ENCODE measurements at regions not wholly inside any gene's neighbourhood (a gene's known extent, or its start where the extent isn't known, plus 50 kb on each side); places are given as distances from the start of the nearest gene placed in this dataset.
A peak's percentile ranks its signal among the peaks of the same experiment; 100 is the strongest.

GRCh38 chr11:25958045-25958444 lies 373.9 kb upstream of the ANO3 start:
- TF ChIP-seq POLR2A (IDR thresholded peaks at IDR 0.05; ENCODE audit: low read depth, low read length) (no peak), POLR2AphosphoS5 (IDR thresholded peaks at IDR 0.05; ENCODE audit: low read depth, low read length) (no peak), TAF1 (IDR thresholded peaks at IDR 0.05; ENCODE audit: borderline replicate concordance, low read depth, low read length) (no peak)
- no peak for DNase-seq (ENCODE audit: insufficient read length)
- FAIRE-seq, result no peak

DNA sequence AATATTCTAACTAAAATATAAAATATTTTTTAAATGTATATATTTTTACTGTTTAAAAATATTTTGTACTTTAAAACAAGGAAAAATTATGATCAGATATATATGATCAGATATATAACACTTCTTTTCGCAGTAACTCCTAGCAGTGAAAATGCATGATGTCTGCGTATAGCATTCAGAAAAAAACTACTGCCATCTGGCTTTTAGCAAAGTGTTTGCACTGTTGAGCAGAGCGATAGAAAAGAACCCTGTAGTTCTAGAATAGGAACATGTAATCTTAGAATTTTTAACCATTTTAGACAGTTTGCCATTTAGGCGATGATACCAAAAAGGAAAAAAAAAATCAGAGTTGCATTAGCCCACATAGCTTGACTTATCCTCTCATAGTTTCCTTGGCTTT lies 370.4 kb upstream of the ANO3 start:
- no peak for FAIRE-seq
- no peak for DNase-seq (ENCODE audit: insufficient read length)
- TF ChIP-seq TAF1 (IDR thresholded peaks at IDR 0.05; ENCODE audit: borderline replicate concordance, low read depth, low read length) (no peak), POLR2AphosphoS5 (IDR thresholded peaks at IDR 0.05; ENCODE audit: low read depth, low read length) (no peak), POLR2A (IDR thresholded peaks at IDR 0.05; ENCODE audit: low read depth, low read length) (no peak)

DNA sequence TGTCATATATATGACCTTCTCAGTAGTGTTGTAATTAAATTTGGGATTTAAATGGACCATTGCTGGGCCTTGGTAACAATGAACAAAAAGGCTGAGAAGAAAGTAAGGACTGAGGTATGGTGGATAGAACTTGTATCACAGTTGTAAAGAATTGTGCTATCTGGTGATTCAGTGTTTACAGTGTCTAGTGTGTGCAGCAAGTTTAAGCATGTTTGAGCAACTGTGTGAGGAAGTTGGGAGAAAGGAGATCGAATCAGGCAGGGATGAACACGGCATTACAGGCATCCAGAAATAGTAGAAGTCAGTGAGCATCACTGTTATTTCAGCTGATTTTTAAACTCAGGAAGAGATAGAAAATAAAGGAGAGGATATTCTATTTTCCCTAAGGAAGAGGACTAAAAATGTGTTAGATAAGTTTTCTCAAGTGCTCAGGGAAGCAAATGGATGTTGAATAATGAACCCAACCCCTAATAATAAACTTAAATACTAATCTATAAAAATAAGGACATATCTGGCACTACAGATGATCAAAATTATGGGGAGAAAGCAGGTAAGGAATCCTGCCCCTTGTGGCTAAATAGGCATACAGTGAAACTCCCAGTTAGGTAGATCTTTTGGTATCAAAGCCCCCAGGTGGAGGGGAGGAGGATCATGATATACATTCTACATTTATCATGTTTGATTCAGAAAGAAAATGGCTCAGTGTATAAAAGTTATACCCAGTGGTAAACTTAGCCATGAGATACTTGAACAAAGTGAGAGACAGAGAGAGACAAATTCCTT lies 361.0 kb upstream of the ANO3 start:
- DNase-seq (ENCODE audit: insufficient read length) (no peak), FAIRE-seq (no peak)
- TF ChIP-seq POLR2A (IDR thresholded peaks at IDR 0.05; ENCODE audit: low read depth, low read length) (no peak), POLR2AphosphoS5 (IDR thresholded peaks at IDR 0.05; ENCODE audit: low read depth, low read length) (no peak), TAF1 (IDR thresholded peaks at IDR 0.05; ENCODE audit: borderline replicate concordance, low read depth, low read length) (no peak)

- DNase-seq (ENCODE audit: insufficient read length) (no peak), FAIRE-seq (no peak)
- TF ChIP-seq TAF1 (IDR thresholded peaks at IDR 0.05; ENCODE audit: borderline replicate concordance, low read depth, low read length) (no peak), POLR2A (IDR thresholded peaks at IDR 0.05; ENCODE audit: low read depth, low read length) (no peak)
These were observed 351.8 kb upstream of the ANO3 start for GRCh38 chr11:25980091-25980490.

DNA sequence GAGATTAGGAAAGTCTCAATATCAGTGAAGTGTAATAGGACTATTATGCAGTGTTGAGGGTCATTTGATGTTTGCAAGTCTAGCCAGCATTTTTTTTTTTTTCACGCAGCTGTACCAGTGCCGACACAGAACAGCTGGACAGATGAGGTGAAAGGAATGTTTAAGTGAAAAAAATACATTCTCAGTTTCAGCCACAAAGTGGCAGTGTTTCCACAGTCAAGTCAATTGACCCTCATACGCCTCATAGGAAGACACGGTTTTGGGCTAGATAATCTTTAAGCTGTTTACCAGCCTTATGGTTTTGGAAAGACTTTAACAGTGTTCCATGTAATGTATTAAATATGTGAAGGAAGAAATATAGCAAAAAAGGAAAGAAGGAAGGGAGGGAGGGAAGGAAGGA lies 349.9 kb upstream of the ANO3 start:
- peak; percentile 93 for FAIRE-seq
- DNase-seq (ENCODE audit: insufficient read length), result no peak
- TF ChIP-seq POLR2AphosphoS5 (IDR thresholded peaks at IDR 0.05; ENCODE audit: low read depth, low read length), result no peak
- TF ChIP-seq POLR2A (IDR thresholded peaks at IDR 0.05; ENCODE audit: low read depth, low read length), result no peak
- TF ChIP-seq TAF1 (IDR thresholded peaks at IDR 0.05; ENCODE audit: borderline replicate concordance, low read depth, low read length), result no peak

GRCh38 chr11:25983280-25983679 lies 348.6 kb upstream of the ANO3 start:
- TF ChIP-seq TAF1 (IDR thresholded peaks at IDR 0.05; ENCODE audit: borderline replicate concordance, low read depth, low read length), result no peak
- no peak for TF ChIP-seq POLR2AphosphoS5 (IDR thresholded peaks at IDR 0.05; ENCODE audit: low read depth, low read length)
- no peak for TF ChIP-seq POLR2A (IDR thresholded peaks at IDR 0.05; ENCODE audit: low read depth, low read length)
- no peak for DNase-seq (ENCODE audit: insufficient read length)

DNA sequence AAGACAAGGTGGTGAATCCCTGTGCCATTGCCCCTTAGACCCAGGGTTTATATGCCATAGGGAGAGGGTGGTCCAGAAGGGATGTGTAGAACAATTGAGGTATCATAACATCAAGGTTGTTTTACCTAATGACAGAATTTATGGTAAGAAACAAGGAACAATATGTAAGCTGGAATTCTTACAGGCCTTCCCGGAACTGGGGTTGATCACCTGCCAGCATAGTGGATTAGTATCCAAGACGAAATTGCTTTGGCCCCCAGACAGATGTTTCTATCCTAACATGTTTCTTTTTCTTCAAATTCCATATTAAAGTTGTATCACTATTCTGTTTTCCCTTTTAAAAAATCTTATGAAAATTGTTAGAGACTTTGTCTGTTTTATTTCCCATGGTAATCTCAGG lies 343.8 kb upstream of the ANO3 start:
- TF ChIP-seq POLR2A (IDR thresholded peaks at IDR 0.05; ENCODE audit: low read depth, low read length) (no peak), TAF1 (IDR thresholded peaks at IDR 0.05; ENCODE audit: borderline replicate concordance, low read depth, low read length) (no peak), POLR2AphosphoS5 (IDR thresholded peaks at IDR 0.05; ENCODE audit: low read depth, low read length) (no peak)
- DNase-seq (ENCODE audit: insufficient read length), result no peak

More at GRCh38 chr11:25983280-25983679, 348.6 kb upstream of the ANO3 start:
- no peak for FAIRE-seq

DNA sequence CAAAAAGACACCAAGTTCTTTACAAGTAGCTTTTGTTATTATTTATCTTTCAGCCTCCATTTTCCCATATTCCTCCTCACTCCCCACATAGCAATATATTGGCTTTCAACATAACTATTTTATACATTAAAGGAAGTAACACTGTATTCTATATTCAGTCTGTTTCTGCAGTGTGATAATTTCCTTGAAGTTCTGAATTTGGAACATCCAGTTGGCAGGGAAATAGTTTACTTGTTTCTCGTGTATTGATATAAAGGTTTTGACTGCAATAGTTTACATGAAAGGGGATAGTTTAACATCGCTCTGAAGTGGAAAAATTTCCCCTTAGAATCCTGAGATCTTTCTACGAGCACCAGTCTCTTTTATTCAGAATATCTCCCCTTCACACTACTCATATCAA lies 341.5 kb upstream of the ANO3 start:
- FAIRE-seq (no peak), DNase-seq (ENCODE audit: insufficient read length) (no peak)
- TF ChIP-seq POLR2AphosphoS5 (IDR thresholded peaks at IDR 0.05; ENCODE audit: low read depth, low read length), result no peak
- no peak for TF ChIP-seq POLR2A (IDR thresholded peaks at IDR 0.05; ENCODE audit: low read depth, low read length)
- no peak for TF ChIP-seq TAF1 (IDR thresholded peaks at IDR 0.05; ENCODE audit: borderline replicate concordance, low read depth, low read length)

More for the DNA sequence above, 343.8 kb upstream of the ANO3 start:
- FAIRE-seq, result no peak

- FAIRE-seq, result no peak
- DNase-seq (ENCODE audit: insufficient read length), result no peak
These were observed 340.5 kb upstream of the ANO3 start for GRCh38 chr11:25991476-25991875.

DNA sequence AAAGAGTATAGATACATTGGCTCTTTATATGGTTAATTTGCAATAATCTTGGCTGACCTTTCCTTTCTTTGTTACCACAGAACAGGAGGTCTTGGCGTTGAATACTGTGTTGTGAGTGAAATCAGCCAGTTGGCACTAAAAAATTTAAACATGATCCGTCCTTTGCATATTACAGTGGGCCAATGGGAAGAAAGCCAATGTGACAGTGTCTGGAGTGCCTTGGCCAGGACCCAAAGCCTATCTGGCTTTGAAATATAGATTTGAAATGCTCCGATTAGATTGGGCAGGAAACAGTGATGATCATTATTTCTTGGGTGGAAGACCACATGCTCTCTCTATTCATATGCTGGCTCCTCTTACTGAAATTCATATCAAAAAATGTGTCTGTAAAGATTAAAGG lies 339.6 kb upstream of the ANO3 start:
- FAIRE-seq, result no peak
- no peak for TF ChIP-seq TAF1 (IDR thresholded peaks at IDR 0.05; ENCODE audit: borderline replicate concordance, low read depth, low read length)
- no peak for TF ChIP-seq POLR2AphosphoS5 (IDR thresholded peaks at IDR 0.05; ENCODE audit: low read depth, low read length)
- TF ChIP-seq POLR2A (IDR thresholded peaks at IDR 0.05; ENCODE audit: low read depth, low read length), result no peak
- DNase-seq (ENCODE audit: insufficient read length), result no peak

More at GRCh38 chr11:25991476-25991875, 340.5 kb upstream of the ANO3 start:
- TF ChIP-seq POLR2A (IDR thresholded peaks at IDR 0.05; ENCODE audit: low read depth, low read length) (no peak), TAF1 (IDR thresholded peaks at IDR 0.05; ENCODE audit: borderline replicate concordance, low read depth, low read length) (no peak), POLR2AphosphoS5 (IDR thresholded peaks at IDR 0.05; ENCODE audit: low read depth, low read length) (no peak)

- no peak for DNase-seq (ENCODE audit: insufficient read length)
- TF ChIP-seq POLR2AphosphoS5 (IDR thresholded peaks at IDR 0.05; ENCODE audit: low read depth, low read length) (no peak), TAF1 (IDR thresholded peaks at IDR 0.05; ENCODE audit: borderline replicate concordance, low read depth, low read length) (no peak), POLR2A (IDR thresholded peaks at IDR 0.05; ENCODE audit: low read depth, low read length) (no peak)
- FAIRE-seq, result no peak
These were observed 338.9 kb upstream of the ANO3 start for GRCh38 chr11:25993016-25993415.

GRCh38 chr11:26011474-26011873 lies 320.5 kb upstream of the ANO3 start:
- TF ChIP-seq POLR2A (IDR thresholded peaks at IDR 0.05; ENCODE audit: low read depth, low read length) (no peak), TAF1 (IDR thresholded peaks at IDR 0.05; ENCODE audit: borderline replicate concordance, low read depth, low read length) (no peak)
- DNase-seq (ENCODE audit: insufficient read length) (no peak), FAIRE-seq (no peak)
